Erythroblast (primary cell): ENCODE measurements at regions not wholly inside any gene's neighbourhood (a gene's known extent, or its start where the extent isn't known, plus 50 kb on each side); places are given as distances from the start of the nearest gene placed in this dataset.

Experiments
- GATA1 ChIP-seq: IDR thresholded peaks from 2 replicates; pipeline ENCODE4 v1.6.1; 2011; ENCODE audit warnings: low read depth, mild to moderate bottlenecking, control low read depth, low read length, moderate library complexity
- POLR2A ChIP-seq: IDR thresholded peaks from 2 replicates; pipeline ENCODE4 v1.6.1; 2011; ENCODE audit warnings: mild to moderate bottlenecking, low read length

DNA sequence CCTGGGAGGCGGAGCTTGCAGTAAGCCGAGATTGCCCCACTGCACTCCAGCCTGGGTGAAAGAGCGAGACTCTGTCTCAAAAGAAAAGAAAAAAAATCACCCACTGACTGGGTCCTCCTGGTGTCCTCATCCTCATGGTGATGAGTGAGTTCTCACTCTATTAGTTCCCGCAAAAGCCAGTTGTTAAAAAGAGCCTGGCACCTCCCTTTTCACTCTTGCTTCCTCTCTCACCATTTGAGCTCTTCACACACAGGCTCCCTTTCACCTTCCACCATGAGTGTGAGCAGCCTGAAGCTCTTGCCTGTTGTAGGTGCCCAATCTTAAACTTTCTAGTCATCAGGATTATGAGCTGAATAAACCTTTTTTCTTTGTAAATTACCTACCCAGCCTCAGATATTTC is 176.4 kb downstream of the SLC38A4 start:
- no peak for TF ChIP-seq POLR2A
- no peak for TF ChIP-seq GATA1
